ENCODE measurements at regions not wholly inside any gene's neighbourhood (a gene's known extent, or its start where the extent isn't known, plus 50 kb on each side); places are given as distances from the start of the nearest gene placed in this dataset.

GRCh38 chr2:156687715-156688114, 251.5 kb downstream of the GPD2 start:
- no peaks in the 10 kb centered on the region for H4K20me1 ChIP-seq (ENCODE audit: insufficient read depth, low read length)
- no peaks in the 10 kb centered on the region for H3K9me2 ChIP-seq (ENCODE audit: insufficient read depth, low read length)
- H3K36me3 ChIP-seq (ENCODE audit: insufficient read depth, low read length) = no peaks in the 10 kb centered on the region
- H2AFZ ChIP-seq (ENCODE audit: low read length) = no peak overlapping the region
- intact Hi-C loops (cut with micrococcal nuclease; ENCODE audit: unreplicated experiment) = no loop called here
- no peak for DNase-seq (ENCODE audit: low spot score)
- ChIA-PET CTCF (ENCODE audit: unreplicated experiment) (no interaction called here), POLR2A (no interaction called here)
- no TSS peak for BruUV-seq (replicated peaks)
- no peaks in the 10 kb centered on the region for H3K9me3 ChIP-seq (ENCODE audit: low read length)
- no peaks in the 10 kb centered on the region for H3K4me1 ChIP-seq (ENCODE audit: insufficient read depth, low read length, poor library complexity, severe bottlenecking)
- no peak overlapping the region for H3K4me2 ChIP-seq (ENCODE audit: low read length)
- H3K79me2 ChIP-seq (ENCODE audit: insufficient read depth, low read depth, low read length) = no peaks in the 10 kb centered on the region
- TF ChIP-seq EZH2phosphoT487 (IDR thresholded peaks at IDR 0.05; ENCODE audit: borderline replicate concordance, low read depth, low read length) (no peak), CTCF (conservative IDR thresholded peaks at IDR 0.05; ENCODE audit: low read length) (no peak)
- H3K27ac ChIP-seq (ENCODE audit: low read depth, low read length, poor library complexity, severe bottlenecking) = no peak overlapping the region
- no peak overlapping the region for H3K4me3 ChIP-seq (ENCODE audit: low read depth, low read length, poor library complexity, severe bottlenecking)

GRCh38 chr2:156689939-156690338, 253.8 kb downstream of the GPD2 start:
- no TSS peak for BruUV-seq (replicated peaks)
- Histone ChIP-seq H3K4me2 (ENCODE audit: low read length) (no peak overlapping the region), H3K27ac (ENCODE audit: low read depth, low read length, poor library complexity, severe bottlenecking) (no peak overlapping the region), H4K20me1 (ENCODE audit: insufficient read depth, low read length) (no peaks in the 10 kb centered on the region), H3K9me2 (ENCODE audit: insufficient read depth, low read length) (no peaks in the 10 kb centered on the region), H3K4me1 (ENCODE audit: insufficient read depth, low read length, poor library complexity, severe bottlenecking) (no peaks in the 10 kb centered on the region), H2AFZ (ENCODE audit: low read length) (no peak overlapping the region), H3K79me2 (ENCODE audit: insufficient read depth, low read depth, low read length) (no peaks in the 10 kb centered on the region), H3K9me3 (ENCODE audit: low read length) (no peaks in the 10 kb centered on the region), H3K4me3 (ENCODE audit: low read depth, low read length, poor library complexity, severe bottlenecking) (no peak overlapping the region), H3K36me3 (ENCODE audit: insufficient read depth, low read length) (no peaks in the 10 kb centered on the region)
- intact Hi-C loops (cut with micrococcal nuclease; ENCODE audit: unreplicated experiment) = no loop called here
- ChIA-PET CTCF (ENCODE audit: unreplicated experiment) (no interaction called here), POLR2A (no interaction called here)
- DNase-seq (ENCODE audit: low spot score) = no peak
- no peak for TF ChIP-seq EZH2phosphoT487 (IDR thresholded peaks at IDR 0.05; ENCODE audit: borderline replicate concordance, low read depth, low read length)
- no peak for TF ChIP-seq CTCF (conservative IDR thresholded peaks at IDR 0.05; ENCODE audit: low read length)

GRCh38 chr2:156691014-156691413, 254.8 kb downstream of the GPD2 start:
- no peaks in the 10 kb centered on the region for H3K9me3 ChIP-seq (ENCODE audit: low read length)
- no peak overlapping the region for H3K4me2 ChIP-seq (ENCODE audit: low read length)
- CTCF ChIA-PET (ENCODE audit: unreplicated experiment) = no interaction called here
- H2AFZ ChIP-seq (ENCODE audit: low read length) = no peak overlapping the region
- no peak overlapping the region for H3K4me3 ChIP-seq (ENCODE audit: low read depth, low read length, poor library complexity, severe bottlenecking)
- no peaks in the 10 kb centered on the region for H3K9me2 ChIP-seq (ENCODE audit: insufficient read depth, low read length)
- intact Hi-C loops (cut with micrococcal nuclease; ENCODE audit: unreplicated experiment) = no loop called here
- H3K36me3 ChIP-seq (ENCODE audit: insufficient read depth, low read length) = no peaks in the 10 kb centered on the region
- no peaks in the 10 kb centered on the region for H3K4me1 ChIP-seq (ENCODE audit: insufficient read depth, low read length, poor library complexity, severe bottlenecking)
- no peak for DNase-seq (ENCODE audit: low spot score)
- no peaks in the 10 kb centered on the region for H4K20me1 ChIP-seq (ENCODE audit: insufficient read depth, low read length)
- no peak for TF ChIP-seq EZH2phosphoT487 (IDR thresholded peaks at IDR 0.05; ENCODE audit: borderline replicate concordance, low read depth, low read length)
- no peak for TF ChIP-seq CTCF (conservative IDR thresholded peaks at IDR 0.05; ENCODE audit: low read length)
- BruUV-seq (replicated peaks) = no TSS peak
- no peaks in the 10 kb centered on the region for H3K79me2 ChIP-seq (ENCODE audit: insufficient read depth, low read depth, low read length)
- H3K27ac ChIP-seq (ENCODE audit: low read depth, low read length, poor library complexity, severe bottlenecking) = no peak overlapping the region
- POLR2A ChIA-PET = interaction anchor here (0.6 to 1.4 kb wide), 3 partner anchors 9 to 283 kb away, joined by 3 to 5 read pairs (median 4); no protein-coding TSS in a partner anchor

Data from OCI-LY7 (cell line).